Upper lobe of left lung (tissue), 6 donors: ENCODE measurements at regions not wholly inside any gene's neighbourhood (a gene's known extent, or its start where the extent isn't known, plus 50 kb on each side); places are given as distances from the start of the nearest gene placed in this dataset.

Experiments used
- ATAC-seq, 2 donors: fragments of 200-7000 bp; cut with Tn5 transposase; one replicate each; pipeline ENCODE4 v1.9.1; 2022; ENCODE audit warnings: mild to moderate bottlenecking in 2 of 2, moderate library complexity in 2 of 2; ENCODE audit not compliant: low FRiP score in 2 of 2
- DNase-seq, 2 donors: peaks; one replicate each; pipeline ENCODE4 v3.0.0-alpha.2; 2019 to 2020
- H3K27ac ChIP-seq, 4 donors: fragments of 200-600 bp; sonication (generic); one replicate each; pipeline ENCODE4 v1.5.1; 2016 to 2019
- H3K27me3 ChIP-seq, 4 donors: fragments of 200-600 bp; sonication (generic); one replicate each; pipeline ENCODE4 v1.5.1; 2017 to 2019
- H3K36me3 ChIP-seq, 4 donors: fragments of 200-600 bp; sonication (generic); one replicate each; pipeline ENCODE4 v1.5.1; 2016 to 2019
- H3K4me1 ChIP-seq, 4 donors: fragments of 200-600 bp; sonication (generic); one replicate each; pipeline ENCODE4 v1.5.1; 2018 to 2019
- H3K4me3 ChIP-seq, 4 donors: fragments of 200-600 bp; sonication (generic); one replicate each; pipeline ENCODE4 v1.5.1; 2017 to 2019; ENCODE audit warnings: mild to moderate bottlenecking in 2 of 4, moderate library complexity in 1 of 4
- H3K9me3 ChIP-seq, 4 donors: fragments of 200-600 bp; sonication (generic); one replicate each; pipeline ENCODE4 v1.5.1; 2018 to 2019
- EP300 ChIP-seq, 4 donors: sonication (generic); formaldehyde crosslinking; IDR thresholded peaks; one replicate each; pipeline ENCODE4 v1.5.1; 2017; ENCODE audit warnings: antibody characterized with exemption in 4 of 4, control low read depth in 2 of 4
- POLR2A ChIP-seq, 4 donors: fragments of 450-650 bp; IDR thresholded peaks; one replicate each; pipeline ENCODE4 v1.5.1; 2016 to 2017; ENCODE audit warnings: antibody characterized with exemption in 4 of 4, mild to moderate bottlenecking in 2 of 4
- POLR2AphosphoS5 ChIP-seq, 2 donors: sonication (generic); formaldehyde crosslinking; IDR thresholded peaks; one replicate each; pipeline ENCODE4 v1.5.1; 2017; ENCODE audit warnings: antibody characterized with exemption in 2 of 2
- WGBS, 2 donors: methylation state at CpG; one replicate each; pipeline ENCODE4 v1.1.5; 2017 to 2018; 5-methylcytosine and 5-hydroxymethylcytosine counted together
- TF ChIP-seq, protein P1 (sequence below), 6 experiments: fragments of 450-650 bp in 4 of 6; fragments of 200-600 bp in 2 of 6; sonication (generic) in 2 of 6; IDR thresholded peaks; one replicate each; pipeline ENCODE4 v1.5.1; 2016 to 2019; ENCODE audit warnings: antibody characterized with exemption in 6 of 6
- donor health status: DM: no; HTN: no; CAD: no; lungs with moderate emphysema.
- donor health status: DM: no; HTN: yes; CAD: no; lungs with severe emphysema.

DNA sequence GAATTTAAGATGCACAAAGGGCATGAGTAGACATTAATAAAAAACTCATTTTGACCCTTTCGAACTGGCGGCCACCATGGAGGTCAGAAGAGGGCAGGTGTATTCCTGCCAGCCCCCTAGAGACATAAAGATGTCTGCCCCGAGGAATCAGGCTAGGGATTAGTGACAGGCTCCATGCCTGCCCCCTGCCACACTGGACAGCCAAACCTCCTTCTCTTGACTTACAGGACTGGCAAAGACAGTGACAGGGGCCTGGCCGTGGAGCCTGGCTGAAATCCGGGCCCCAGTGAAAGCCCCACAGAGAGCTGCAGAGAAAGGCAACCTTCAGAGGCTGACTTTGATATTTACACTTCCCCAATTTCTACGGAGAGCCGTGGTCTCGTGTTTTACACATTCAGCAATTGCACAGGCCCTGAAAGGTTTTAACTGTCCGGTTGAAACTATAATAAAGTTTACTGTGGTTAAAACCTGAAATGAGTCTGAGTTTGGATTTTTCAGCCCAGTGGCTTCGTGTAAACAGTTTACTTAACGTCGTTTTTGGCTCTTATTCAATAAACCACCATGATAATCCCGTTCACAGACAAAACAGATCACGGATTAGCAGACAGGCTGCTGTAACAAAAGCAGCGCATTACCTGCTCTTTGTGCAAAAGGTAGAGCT, 243.9 kb upstream of the MYOCD start:
- Histone ChIP-seq H3K36me3 (no peaks in the 10 kb centered on the region), H3K9me3 (peaks cover 0 to 11% (median 0%) of the 10 kb centered on the region in 4 donors), H3K27ac (no peak overlapping the region), H3K4me1 (no peaks in the 10 kb centered on the region), H3K27me3 (no peaks in the 10 kb centered on the region), H3K4me3 (no peak overlapping the region)
- 34 to 42% methylated on average over 13 to 15 of the region's 15 CpGs for WGBS, 2 donors
- TF ChIP-seq POLR2AphosphoS5 (IDR thresholded peaks at IDR 0.05), result no peak
- TF ChIP-seq, protein P1, sequence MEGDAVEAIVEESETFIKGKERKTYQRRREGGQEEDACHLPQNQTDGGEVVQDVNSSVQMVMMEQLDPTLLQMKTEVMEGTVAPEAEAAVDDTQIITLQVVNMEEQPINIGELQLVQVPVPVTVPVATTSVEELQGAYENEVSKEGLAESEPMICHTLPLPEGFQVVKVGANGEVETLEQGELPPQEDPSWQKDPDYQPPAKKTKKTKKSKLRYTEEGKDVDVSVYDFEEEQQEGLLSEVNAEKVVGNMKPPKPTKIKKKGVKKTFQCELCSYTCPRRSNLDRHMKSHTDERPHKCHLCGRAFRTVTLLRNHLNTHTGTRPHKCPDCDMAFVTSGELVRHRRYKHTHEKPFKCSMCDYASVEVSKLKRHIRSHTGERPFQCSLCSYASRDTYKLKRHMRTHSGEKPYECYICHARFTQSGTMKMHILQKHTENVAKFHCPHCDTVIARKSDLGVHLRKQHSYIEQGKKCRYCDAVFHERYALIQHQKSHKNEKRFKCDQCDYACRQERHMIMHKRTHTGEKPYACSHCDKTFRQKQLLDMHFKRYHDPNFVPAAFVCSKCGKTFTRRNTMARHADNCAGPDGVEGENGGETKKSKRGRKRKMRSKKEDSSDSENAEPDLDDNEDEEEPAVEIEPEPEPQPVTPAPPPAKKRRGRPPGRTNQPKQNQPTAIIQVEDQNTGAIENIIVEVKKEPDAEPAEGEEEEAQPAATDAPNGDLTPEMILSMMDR (IDR thresholded peaks at IDR 0.05), result no peak
- no peak for TF ChIP-seq POLR2A (IDR thresholded peaks at IDR 0.05)
- no peak for TF ChIP-seq EP300 (IDR thresholded peaks at IDR 0.05)
- no peak for DNase-seq
- ATAC-seq, result no peak

DNA sequence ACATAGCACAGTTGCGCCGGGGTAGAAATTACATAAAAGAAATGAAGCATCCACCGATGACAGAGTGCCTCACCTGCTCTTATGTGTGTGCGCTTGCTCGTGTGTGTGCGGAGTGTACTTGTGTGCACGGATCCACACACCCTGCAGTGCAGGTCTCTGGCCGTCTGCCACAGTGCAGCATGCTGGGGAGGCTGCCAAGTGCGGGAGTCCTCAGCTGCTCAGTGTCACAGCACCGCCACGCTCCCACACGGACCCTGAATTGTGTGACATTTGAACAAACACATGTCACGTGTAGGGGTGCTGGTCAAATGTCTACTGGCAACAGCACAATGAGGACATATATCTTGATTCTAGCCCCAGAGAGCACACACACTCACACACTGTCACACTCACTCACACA, 243.0 kb upstream of the MYOCD start:
- peak in 1 of 2 donors; percentile 39 for DNase-seq
- TF ChIP-seq EP300 (IDR thresholded peaks at IDR 0.05) (no peak), POLR2AphosphoS5 (IDR thresholded peaks at IDR 0.05) (no peak), POLR2A (IDR thresholded peaks at IDR 0.05) (no peak)
- TF ChIP-seq, protein P1 (IDR thresholded peaks at IDR 0.05), result no peak
- no peaks in the 10 kb centered on the region for H3K36me3 ChIP-seq
- 55 to 62% methylated on average over 13 of the region's 13 CpGs for WGBS, 2 donors
- H3K9me3 ChIP-seq, result peaks cover 0 to 11% (median 0%) of the 10 kb centered on the region in 4 donors
- H3K27ac ChIP-seq, result no peak overlapping the region
- no peaks in the 10 kb centered on the region for H3K27me3 ChIP-seq
- no peaks in the 10 kb centered on the region for H3K4me1 ChIP-seq
- no peak overlapping the region for H3K4me3 ChIP-seq
- no peak for ATAC-seq

DNA sequence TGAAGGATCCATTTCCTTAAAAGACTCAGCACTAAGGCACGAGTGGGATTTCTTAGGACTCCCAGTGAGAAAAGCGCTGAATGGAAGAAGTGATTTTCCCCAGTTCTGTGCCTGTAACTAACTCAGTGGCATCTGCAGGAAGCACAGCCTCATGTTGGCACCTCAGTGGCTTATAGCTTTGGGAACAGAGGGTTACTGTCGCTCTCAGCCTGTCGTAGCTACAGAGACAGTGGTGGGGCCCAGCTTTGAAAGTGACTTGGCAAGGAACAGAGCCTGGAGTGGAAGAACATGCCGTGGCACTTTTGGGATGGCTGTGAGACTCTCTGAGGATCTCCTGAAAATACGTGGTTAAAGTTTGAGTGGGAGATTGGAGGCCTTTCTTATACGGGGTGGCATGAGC, 242.4 kb upstream of the MYOCD start:
- WGBS, 2 donors, result 86 to 87% methylated on average over 6 to 7 of the region's 7 CpGs

DNA sequence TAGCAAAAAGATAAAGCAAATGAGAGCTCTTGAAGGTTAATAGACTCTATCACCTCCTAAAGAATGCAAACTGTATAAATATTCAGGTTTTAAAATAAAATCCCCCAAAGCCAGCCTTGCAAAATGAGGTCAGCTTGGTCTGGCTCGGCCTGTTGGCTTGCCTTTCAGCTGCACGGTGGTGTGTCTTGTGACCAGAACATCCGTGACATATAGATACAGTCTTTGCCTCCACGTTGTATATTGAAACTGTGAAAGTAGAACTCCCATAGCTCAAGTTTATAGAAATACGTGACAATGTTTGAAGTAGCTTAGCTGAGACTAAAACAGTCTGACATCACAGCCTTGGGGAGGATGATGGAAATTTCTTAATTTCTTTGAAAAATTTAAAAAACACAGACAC, 236.6 kb upstream of the MYOCD start:
- no peaks in the 10 kb centered on the region for H3K4me1 ChIP-seq
- no peak overlapping the region for H3K27ac ChIP-seq
- H3K9me3 ChIP-seq, result peaks cover 0 to 2% (median 0%) of the 10 kb centered on the region in 4 donors
- no peaks in the 10 kb centered on the region for H3K27me3 ChIP-seq
- H3K4me3 ChIP-seq, result no peak overlapping the region
- no peaks in the 10 kb centered on the region for H3K36me3 ChIP-seq
- 83 to 86% methylated on average over 5 of the region's 5 CpGs for WGBS, 2 donors
- DNase-seq (no peak), ATAC-seq (no peak)
- TF ChIP-seq EP300 (IDR thresholded peaks at IDR 0.05) (no peak), POLR2A (IDR thresholded peaks at IDR 0.05) (no peak), POLR2AphosphoS5 (IDR thresholded peaks at IDR 0.05) (no peak)
- TF ChIP-seq, protein P1 (IDR thresholded peaks at IDR 0.05), result no peak

More for the DNA sequence above, 242.4 kb upstream of the MYOCD start:
- Histone ChIP-seq H3K27ac (no peak overlapping the region), H3K4me3 (no peak overlapping the region), H3K27me3 (no peaks in the 10 kb centered on the region), H3K9me3 (peaks cover 0 to 11% (median 0%) of the 10 kb centered on the region in 4 donors), H3K4me1 (no peaks in the 10 kb centered on the region), H3K36me3 (no peaks in the 10 kb centered on the region)
- ATAC-seq (no peak), DNase-seq (no peak)
- TF ChIP-seq POLR2A (IDR thresholded peaks at IDR 0.05), result no peak
- TF ChIP-seq, protein P1 (IDR thresholded peaks at IDR 0.05), result no peak
- TF ChIP-seq EP300 (IDR thresholded peaks at IDR 0.05), result no peak
- TF ChIP-seq POLR2AphosphoS5 (IDR thresholded peaks at IDR 0.05), result no peak

DNA sequence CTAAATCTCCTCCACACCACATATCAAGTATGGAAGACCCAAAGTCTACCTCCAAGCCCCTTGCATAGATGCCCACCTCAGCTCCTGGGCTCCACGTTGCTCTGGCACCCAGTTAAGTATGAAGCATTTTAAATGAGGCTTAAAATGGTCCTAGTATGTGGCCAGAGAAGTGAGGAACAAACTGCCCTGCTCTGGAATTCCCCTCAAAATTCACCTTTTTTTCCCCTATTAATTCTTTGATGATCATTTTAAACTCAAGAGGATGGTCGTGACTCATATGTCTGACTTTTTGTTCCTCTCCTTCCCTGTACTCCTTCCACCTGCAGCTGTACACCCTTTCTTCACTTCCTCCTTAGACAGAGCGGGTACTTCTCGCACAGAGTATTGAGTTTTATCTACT, 234.5 kb upstream of the MYOCD start:
- TF ChIP-seq EP300 (IDR thresholded peaks at IDR 0.05), result no peak
- TF ChIP-seq POLR2A (IDR thresholded peaks at IDR 0.05), result no peak
- no peak for TF ChIP-seq POLR2AphosphoS5 (IDR thresholded peaks at IDR 0.05)
- TF ChIP-seq, protein P1 (IDR thresholded peaks at IDR 0.05), result no peak
- no peaks in the 10 kb centered on the region for H3K27me3 ChIP-seq
- H3K4me1 ChIP-seq, result no peaks in the 10 kb centered on the region
- no peaks in the 10 kb centered on the region for H3K9me3 ChIP-seq
- no peak overlapping the region for H3K4me3 ChIP-seq
- no peak for DNase-seq
- no peak for ATAC-seq
- no peak overlapping the region for H3K27ac ChIP-seq
- WGBS, 2 donors, result 62 to 74% methylated on average over 4 of the region's 4 CpGs
- no peaks in the 10 kb centered on the region for H3K36me3 ChIP-seq
